GM23338 (cell line): ENCODE measurements at regions not wholly inside any gene's neighbourhood (a gene's known extent, or its start where the extent isn't known, plus 50 kb on each side); places are given as distances from the start of the nearest gene placed in this dataset.

ENCODE experiments used
- CREB1 ChIP-seq: fragments of 250-450 bp; sonication (Bioruptor Pico); IDR thresholded peaks from 2 replicates; pipeline ENCODE4 v1.5.0; 2020; ENCODE audit warnings: low read depth, mild to moderate bottlenecking, moderate library complexity
- EZH2 ChIP-seq: fragments of 200-600 bp; sonication (generic); IDR thresholded peaks from one replicate; pipeline ENCODE4 v1.8.0; 2017; ENCODE audit warnings: antibody characterized with exemption, mild to moderate bottlenecking, low read depth; ENCODE audit not compliant: unreplicated experiment
- EZH2phosphoT487 ChIP-seq: fragments of 200-600 bp; sonication (generic); IDR thresholded peaks from one replicate; pipeline ENCODE4 v1.8.1; 2018; ENCODE audit warnings: antibody characterized with exemption; ENCODE audit not compliant: unreplicated experiment
- POLR2AphosphoS5 ChIP-seq: IDR thresholded peaks from 2 replicates; pipeline ENCODE4 v1.6.1; 2016; ENCODE audit warnings: antibody characterized with exemption, low read depth
- ZNF114 ChIP-seq: fragments of 250-450 bp; sonication (Bioruptor Pico); IDR thresholded peaks from 2 replicates; pipeline ENCODE4 v1.5.0; 2020; ENCODE audit warnings: mild to moderate bottlenecking, moderate library complexity
- TF ChIP-seq, protein P1 (sequence below), 2 experiments: fragments of 200-600 bp in 1 of 2; sonication (generic) in 1 of 2; conservative IDR thresholded peaks; 2 replicates each; pipeline versions ENCODE4 v1.5.1 to v1.6.1; 2016 to 2017; ENCODE audit warnings: antibody characterized with exemption in 2 of 2, low read depth in 2 of 2, mild to moderate bottlenecking in 2 of 2, moderate library complexity in 1 of 2

GRCh38 chr10:71075086-71075758 lies 137.1 kb upstream of the UNC5B start:
- TF ChIP-seq, protein P1, sequence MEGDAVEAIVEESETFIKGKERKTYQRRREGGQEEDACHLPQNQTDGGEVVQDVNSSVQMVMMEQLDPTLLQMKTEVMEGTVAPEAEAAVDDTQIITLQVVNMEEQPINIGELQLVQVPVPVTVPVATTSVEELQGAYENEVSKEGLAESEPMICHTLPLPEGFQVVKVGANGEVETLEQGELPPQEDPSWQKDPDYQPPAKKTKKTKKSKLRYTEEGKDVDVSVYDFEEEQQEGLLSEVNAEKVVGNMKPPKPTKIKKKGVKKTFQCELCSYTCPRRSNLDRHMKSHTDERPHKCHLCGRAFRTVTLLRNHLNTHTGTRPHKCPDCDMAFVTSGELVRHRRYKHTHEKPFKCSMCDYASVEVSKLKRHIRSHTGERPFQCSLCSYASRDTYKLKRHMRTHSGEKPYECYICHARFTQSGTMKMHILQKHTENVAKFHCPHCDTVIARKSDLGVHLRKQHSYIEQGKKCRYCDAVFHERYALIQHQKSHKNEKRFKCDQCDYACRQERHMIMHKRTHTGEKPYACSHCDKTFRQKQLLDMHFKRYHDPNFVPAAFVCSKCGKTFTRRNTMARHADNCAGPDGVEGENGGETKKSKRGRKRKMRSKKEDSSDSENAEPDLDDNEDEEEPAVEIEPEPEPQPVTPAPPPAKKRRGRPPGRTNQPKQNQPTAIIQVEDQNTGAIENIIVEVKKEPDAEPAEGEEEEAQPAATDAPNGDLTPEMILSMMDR (conservative IDR thresholded peaks at IDR 0.05; ENCODE audit: low read depth in 2 of 2): no peak
- TF ChIP-seq ZNF114: no peak
- no peak for TF ChIP-seq EZH2
- no peak for TF ChIP-seq EZH2phosphoT487
- TF ChIP-seq POLR2AphosphoS5: no peak
- TF ChIP-seq CREB1 (CRISPR knock-in tag): no peak
